ENCODE measurements at regions not wholly inside any gene's neighbourhood (a gene's known extent, or its start where the extent isn't known, plus 50 kb on each side); places are given as distances from the start of the nearest gene placed in this dataset.

DNA sequence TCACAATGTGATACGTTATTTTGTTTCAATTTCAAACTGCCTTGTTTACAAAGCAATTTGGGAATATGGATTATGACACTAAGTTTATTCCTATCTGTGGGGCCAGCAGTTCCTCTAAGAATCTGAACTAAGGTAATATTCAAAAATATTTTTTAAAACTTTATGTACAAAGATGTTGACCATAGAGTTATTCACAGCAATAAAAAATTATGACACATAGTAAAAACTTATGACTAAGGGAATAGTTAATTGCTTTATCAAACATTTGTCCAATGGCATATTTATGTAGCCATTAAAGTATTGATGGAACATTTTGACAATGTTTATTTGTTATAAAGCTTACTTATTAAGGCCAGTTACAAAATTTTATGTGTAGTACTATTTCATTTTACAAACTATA, 73.4 kb upstream of the FREM1 start:
- no peaks in the 10 kb centered on the region for H3K4me1 ChIP-seq (ENCODE audit: low read depth)
- H3K27me3 ChIP-seq = no peaks in the 10 kb centered on the region
- TF ChIP-seq, protein P1, sequence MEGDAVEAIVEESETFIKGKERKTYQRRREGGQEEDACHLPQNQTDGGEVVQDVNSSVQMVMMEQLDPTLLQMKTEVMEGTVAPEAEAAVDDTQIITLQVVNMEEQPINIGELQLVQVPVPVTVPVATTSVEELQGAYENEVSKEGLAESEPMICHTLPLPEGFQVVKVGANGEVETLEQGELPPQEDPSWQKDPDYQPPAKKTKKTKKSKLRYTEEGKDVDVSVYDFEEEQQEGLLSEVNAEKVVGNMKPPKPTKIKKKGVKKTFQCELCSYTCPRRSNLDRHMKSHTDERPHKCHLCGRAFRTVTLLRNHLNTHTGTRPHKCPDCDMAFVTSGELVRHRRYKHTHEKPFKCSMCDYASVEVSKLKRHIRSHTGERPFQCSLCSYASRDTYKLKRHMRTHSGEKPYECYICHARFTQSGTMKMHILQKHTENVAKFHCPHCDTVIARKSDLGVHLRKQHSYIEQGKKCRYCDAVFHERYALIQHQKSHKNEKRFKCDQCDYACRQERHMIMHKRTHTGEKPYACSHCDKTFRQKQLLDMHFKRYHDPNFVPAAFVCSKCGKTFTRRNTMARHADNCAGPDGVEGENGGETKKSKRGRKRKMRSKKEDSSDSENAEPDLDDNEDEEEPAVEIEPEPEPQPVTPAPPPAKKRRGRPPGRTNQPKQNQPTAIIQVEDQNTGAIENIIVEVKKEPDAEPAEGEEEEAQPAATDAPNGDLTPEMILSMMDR (IDR thresholded peaks at IDR 0.05; ENCODE audit: low read depth, low read length) = no peak
- H3K27ac ChIP-seq = no peak overlapping the region
- H3K36me3 ChIP-seq = no peaks in the 10 kb centered on the region
- no peak overlapping the region for H3K4me3 ChIP-seq
- no peaks in the 10 kb centered on the region for H3K9me3 ChIP-seq (ENCODE audit: low read depth)
- DNase-seq (ENCODE audit: low read depth in 1 of 2, low spot score in 1 of 2) = no peak

DNA sequence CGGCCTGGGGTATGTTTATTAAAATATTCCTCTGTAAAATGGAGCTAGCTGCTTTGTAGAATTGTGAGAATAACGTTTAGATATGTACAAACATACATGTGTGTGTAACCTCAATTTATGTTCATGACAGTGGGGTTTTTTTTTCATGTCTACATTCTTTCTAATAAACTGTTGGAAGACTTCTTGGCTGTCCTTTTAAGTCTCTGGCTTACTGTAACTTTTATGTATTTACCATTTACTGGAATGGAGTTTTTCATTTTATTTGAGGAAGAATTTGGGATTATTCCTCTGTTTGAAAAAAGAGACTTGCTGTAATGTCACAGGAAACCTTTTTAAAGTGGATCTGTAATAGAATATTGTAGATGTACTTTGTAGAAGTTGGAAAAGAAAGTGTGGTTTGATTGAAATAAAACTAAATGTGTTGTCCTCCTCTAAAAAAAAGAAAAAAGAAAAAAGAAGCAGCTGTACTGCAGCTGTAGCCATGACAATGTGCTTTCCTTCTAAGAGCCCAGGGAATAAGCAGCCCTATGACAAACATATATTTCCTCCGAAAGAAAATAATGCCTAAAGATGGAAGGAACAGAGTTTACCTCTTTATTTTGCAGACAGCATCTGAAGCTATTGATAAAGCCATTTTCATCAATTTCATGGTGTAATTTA, 71.2 kb upstream of the FREM1 start:
- H3K4me1 ChIP-seq (ENCODE audit: low read depth) = no peaks in the 10 kb centered on the region
- no peaks in the 10 kb centered on the region for H3K36me3 ChIP-seq
- no peak overlapping the region for H3K27ac ChIP-seq
- no peaks in the 10 kb centered on the region for H3K27me3 ChIP-seq
- H3K4me3 ChIP-seq = no peak overlapping the region
- DNase-seq (ENCODE audit: low read depth in 1 of 2, low spot score in 1 of 2) = no peak
- TF ChIP-seq, protein P1 (IDR thresholded peaks at IDR 0.05; ENCODE audit: low read depth, low read length) = no peak
- H3K9me3 ChIP-seq (ENCODE audit: low read depth) = no peaks in the 10 kb centered on the region

DNA sequence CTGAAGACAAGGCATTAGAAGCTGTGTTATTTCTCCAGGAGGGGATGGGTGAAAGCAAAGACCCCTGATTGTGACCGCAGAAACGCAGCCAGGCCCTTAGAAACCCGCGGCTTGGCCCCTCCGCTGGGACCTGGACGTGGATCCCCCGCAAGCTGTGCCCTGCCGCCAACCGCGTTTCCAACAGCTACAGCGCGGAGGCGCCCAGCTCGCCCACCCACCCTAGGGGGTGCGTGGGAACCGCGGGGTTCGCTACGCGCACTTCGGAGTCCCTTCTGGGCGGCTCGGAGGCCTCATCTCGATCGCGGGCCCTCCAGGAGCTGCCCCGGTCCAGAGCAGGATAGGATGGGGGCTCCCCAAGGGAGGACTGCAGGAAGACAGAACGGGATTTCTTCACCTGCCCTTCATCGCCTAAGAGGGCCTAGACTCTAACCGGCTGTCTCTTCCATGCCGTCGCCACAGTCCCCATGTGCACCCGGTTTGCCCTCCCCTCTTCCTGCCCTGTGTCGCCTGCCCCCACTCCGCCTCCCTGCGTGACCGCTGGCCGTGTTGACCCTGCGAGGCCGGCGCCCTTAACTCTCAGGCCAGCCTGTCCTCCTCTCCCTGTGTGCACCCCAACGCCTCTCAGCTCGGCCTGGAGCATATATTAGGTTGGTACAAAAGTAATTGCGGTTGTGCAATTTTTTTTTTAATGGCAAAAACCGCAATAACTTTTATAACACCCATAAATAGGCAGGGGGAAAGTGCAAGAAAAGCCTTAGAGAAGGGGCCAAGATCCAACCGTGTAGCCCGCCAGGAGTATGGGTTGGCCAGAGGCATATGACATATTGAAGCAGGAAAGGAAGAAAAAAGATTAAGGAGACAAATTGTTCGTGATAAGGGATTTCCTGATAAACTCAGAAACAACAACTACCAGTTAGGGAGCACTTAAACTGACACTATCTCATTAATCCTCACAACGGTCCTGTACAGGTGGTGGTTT, 68.1 kb upstream of the FREM1 start:
- no peaks in the 10 kb centered on the region for H3K36me3 ChIP-seq
- no peaks in the 10 kb centered on the region for H3K4me1 ChIP-seq (ENCODE audit: low read depth)
- no peak overlapping the region for H3K4me3 ChIP-seq
- H3K9me3 ChIP-seq (ENCODE audit: low read depth) = no peaks in the 10 kb centered on the region
- H3K27me3 ChIP-seq = no peaks in the 10 kb centered on the region
- TF ChIP-seq, protein P1 (IDR thresholded peaks at IDR 0.05; ENCODE audit: low read depth, low read length) = no peak
- no peak for DNase-seq (ENCODE audit: low read depth in 1 of 2, low spot score in 1 of 2)
- no peak overlapping the region for H3K27ac ChIP-seq

DNA sequence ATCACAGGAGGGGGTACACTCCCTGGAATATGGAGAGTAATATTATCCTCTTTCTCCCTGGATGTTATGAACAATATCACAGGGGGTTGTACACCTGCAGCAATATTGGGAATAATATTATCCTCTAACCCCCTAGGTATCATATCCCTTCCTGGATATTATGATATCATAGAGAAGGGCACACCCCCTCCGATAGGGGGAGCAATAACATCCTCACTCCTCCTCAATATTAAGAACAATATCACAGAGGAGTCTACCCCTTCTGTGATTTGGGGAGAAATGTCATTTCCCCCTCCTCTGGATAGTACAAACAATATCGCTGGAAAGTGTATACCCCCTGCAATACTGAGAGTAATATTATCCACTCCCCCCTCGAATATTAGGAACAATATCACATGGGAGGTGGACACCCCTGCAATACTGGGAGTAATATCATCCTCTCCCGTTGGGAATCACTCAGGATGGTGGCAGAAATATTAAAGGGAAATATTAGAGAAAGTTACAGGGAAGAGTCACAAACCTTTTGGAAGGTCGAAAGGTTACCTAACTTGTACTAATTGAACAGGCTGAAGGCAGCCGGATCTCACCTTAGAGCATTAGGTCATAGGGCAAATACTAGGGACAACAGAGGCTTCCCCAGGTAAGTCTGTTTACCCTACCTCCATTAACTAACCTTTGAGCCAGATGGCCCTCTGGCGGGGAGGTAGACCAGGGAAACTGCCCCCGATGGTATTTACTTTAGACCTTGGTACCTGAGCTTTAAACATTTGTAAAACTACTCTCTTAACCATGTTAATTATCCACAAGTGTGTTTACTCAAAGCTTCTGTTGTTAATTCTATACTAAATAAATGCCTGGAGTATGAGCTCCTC, 57.5 kb upstream of the FREM1 start:
- no peak for DNase-seq (ENCODE audit: low read depth in 1 of 2, low spot score in 1 of 2)
- H3K9me3 ChIP-seq (ENCODE audit: low read depth) = no peaks in the 10 kb centered on the region
- no peak overlapping the region for H3K4me3 ChIP-seq
- no peaks in the 10 kb centered on the region for H3K4me1 ChIP-seq (ENCODE audit: low read depth)
- TF ChIP-seq, protein P1 (IDR thresholded peaks at IDR 0.05; ENCODE audit: low read depth, low read length) = no peak
- no peaks in the 10 kb centered on the region for H3K36me3 ChIP-seq
- H3K27me3 ChIP-seq = no peaks in the 10 kb centered on the region
- H3K27ac ChIP-seq = no peak overlapping the region

DNA sequence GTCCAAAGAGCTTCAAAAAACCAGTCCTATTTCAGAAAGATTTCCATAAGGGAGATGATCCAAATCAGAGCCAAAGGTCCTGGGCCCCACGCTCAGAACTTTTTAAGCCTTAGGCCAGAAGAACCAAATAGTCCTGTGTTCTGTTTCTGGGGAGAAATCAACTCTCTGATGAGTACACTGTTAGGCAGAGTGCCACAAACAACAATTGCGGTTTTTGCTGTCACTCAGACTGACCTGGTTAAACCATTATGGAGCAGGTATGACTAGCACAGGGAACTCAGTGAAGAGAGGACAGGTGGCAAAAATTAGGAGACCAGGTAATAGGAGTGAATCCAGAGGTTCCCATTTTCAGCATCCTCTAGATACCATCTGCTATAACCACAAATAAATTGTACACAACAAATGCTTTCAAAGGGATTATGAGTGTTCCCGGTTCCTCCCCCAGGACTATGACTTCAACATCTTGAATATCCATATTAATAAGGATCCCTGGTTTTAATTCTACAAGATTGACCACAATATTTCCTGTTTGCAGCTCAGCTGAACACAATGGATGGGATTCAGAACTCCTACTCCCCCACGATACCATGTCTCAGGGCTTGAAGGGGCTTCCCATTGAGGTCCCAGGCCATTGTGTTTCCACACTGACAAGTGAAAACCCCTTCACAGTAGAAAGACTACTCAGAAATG, 52.1 kb upstream of the FREM1 start:
- H3K4me3 ChIP-seq = no peak overlapping the region
- TF ChIP-seq, protein P1 (IDR thresholded peaks at IDR 0.05; ENCODE audit: low read depth, low read length) = no peak
- H3K27me3 ChIP-seq = no peaks in the 10 kb centered on the region
- H3K4me1 ChIP-seq (ENCODE audit: low read depth) = no peaks in the 10 kb centered on the region
- no peak overlapping the region for H3K27ac ChIP-seq
- H3K9me3 ChIP-seq (ENCODE audit: low read depth) = no peaks in the 10 kb centered on the region
- DNase-seq (ENCODE audit: low read depth in 1 of 2, low spot score in 1 of 2) = peak in 1 of 2 donors; percentile 17
- H3K36me3 ChIP-seq = no peaks in the 10 kb centered on the region

Measured in cardiac muscle cell (in vitro differentiated cells and primary cell).